Karpas-422 (cell line): ENCODE measurements at regions not wholly inside any gene's neighbourhood (a gene's known extent, or its start where the extent isn't known, plus 50 kb on each side); places are given as distances from the start of the nearest gene placed in this dataset.
"Not testable (repeated sequence)": the region's sequence is repeated elsewhere in the genome, so short reads cannot be mapped to it uniquely, and the experiment has no call there.

ENCODE experiments used
- DNase-seq: peaks from one replicate; pipeline ENCODE4 v3.0.0-alpha.2; 2015
- H2AFZ ChIP-seq: fragments of 200-600 bp; sonication (generic); 2 replicates; pipeline ENCODE4 v1.6.1; 2014; ENCODE audit warnings: antibody characterized with exemption, low read length, mixed read lengths
- H3K27ac ChIP-seq: fragments of 200-600 bp; sonication (generic); 2 replicates; pipeline ENCODE4 v1.5.1; 2014; ENCODE audit warnings: mild to moderate bottlenecking, low read length, moderate library complexity
- H3K27me3 ChIP-seq: fragments of 200-600 bp; sonication (generic); 2 replicates; pipeline ENCODE4 v1.6.1; 2014; ENCODE audit warnings: low read length, mixed read lengths
- H3K36me3 ChIP-seq: fragments of 200-600 bp; sonication (generic); 2 replicates; pipeline ENCODE4 v1.6.1; 2014; ENCODE audit warnings: low read length, mixed read lengths; ENCODE audit not compliant: insufficient read depth
- H3K4me1 ChIP-seq: fragments of 200-600 bp; sonication (generic); 2 replicates; pipeline ENCODE4 v1.6.1; 2014; ENCODE audit warnings: mild to moderate bottlenecking, low read length, mixed read lengths
- H3K4me2 ChIP-seq: fragments of 200-600 bp; sonication (generic); 2 replicates; pipeline ENCODE4 v1.6.1; 2014; ENCODE audit warnings: low read length, low read depth, mild to moderate bottlenecking; ENCODE audit not compliant: poor library complexity, severe bottlenecking
- H3K4me3 ChIP-seq: fragments of 200-600 bp; sonication (generic); 2 replicates; pipeline ENCODE4 v1.5.1; 2014; ENCODE audit warnings: mild to moderate bottlenecking, antibody characterized with exemption, low read length, mixed read lengths
- H3K79me2 ChIP-seq: fragments of 200-600 bp; sonication (generic); 2 replicates; pipeline ENCODE4 v1.6.1; 2014; ENCODE audit warnings: mild to moderate bottlenecking, low read length, mixed read lengths
- H3K9ac ChIP-seq: fragments of 200-600 bp; sonication (generic); 2 replicates; pipeline ENCODE4 v1.6.0; 2014; ENCODE audit warnings: low read length
- H3K9me2 ChIP-seq: fragments of 200-600 bp; sonication (generic), shearing (Covaris generic); replicated peaks from 2 replicates; pipeline ENCODE4 v1.6.0; 2014; ENCODE audit warnings: mild to moderate bottlenecking, low read length, moderate library complexity; ENCODE audit not compliant: insufficient read depth
- H3K9me3 ChIP-seq: fragments of 300-700, 200-600 bp; sonication (generic); 2 replicates; pipeline ENCODE4 v1.6.1; 2014; ENCODE audit warnings: low read length, mixed read lengths
- H4K20me1 ChIP-seq: fragments of 200-600 bp; sonication (generic); 2 replicates; pipeline ENCODE4 v1.6.1; 2014; ENCODE audit warnings: mild to moderate bottlenecking, antibody characterized with exemption, low read length, low read depth; ENCODE audit not compliant: insufficient read depth

GRCh38 chr5:44756097-44756496, 52.6 kb upstream of the MRPS30 start:
- H3K4me3 ChIP-seq, H3K9me2 ChIP-seq, H3K4me2 ChIP-seq, H3K9ac ChIP-seq, H3K9me3 ChIP-seq, H2AFZ ChIP-seq, DNase-seq, H3K4me1 ChIP-seq, H3K79me2 ChIP-seq, H3K36me3 ChIP-seq, H3K27me3 ChIP-seq, H3K27ac ChIP-seq, H4K20me1 ChIP-seq: not testable (repeated sequence)

GRCh38 chr5:44747396-44747795, 61.4 kb upstream of the MRPS30 start:
- no peak overlapping the region for H3K27ac ChIP-seq
- H3K27me3 ChIP-seq: no peaks in the 10 kb centered on the region
- H3K4me3 ChIP-seq: no peak overlapping the region
- no peak overlapping the region for H3K9ac ChIP-seq
- no peaks in the 10 kb centered on the region for H3K4me1 ChIP-seq
- no peaks in the 10 kb centered on the region for H3K9me2 ChIP-seq
- H3K36me3 ChIP-seq: no peaks in the 10 kb centered on the region
- H3K4me2 ChIP-seq: no peak overlapping the region
- H4K20me1 ChIP-seq: no peaks in the 10 kb centered on the region
- H2AFZ ChIP-seq: no peak overlapping the region
- H3K79me2 ChIP-seq: no peaks in the 10 kb centered on the region
- H3K9me3 ChIP-seq: no peaks in the 10 kb centered on the region
- no peak for DNase-seq

GRCh38 chr5:44740660-44741059, 68.1 kb upstream of the MRPS30 start:
- Histone ChIP-seq H3K27me3 (no peaks in the 10 kb centered on the region), H3K79me2 (no peaks in the 10 kb centered on the region), H2AFZ (no peak overlapping the region), H3K27ac (no peak overlapping the region), H4K20me1 (no peaks in the 10 kb centered on the region), H3K9ac (no peak overlapping the region), H3K4me2 (no peak overlapping the region), H3K4me1 (no peaks in the 10 kb centered on the region), H3K4me3 (no peak overlapping the region), H3K9me2 (no peaks in the 10 kb centered on the region), H3K36me3 (no peaks in the 10 kb centered on the region), H3K9me3 (no peaks in the 10 kb centered on the region)
- no peak for DNase-seq

GRCh38 chr5:44729536-44729935, 79.2 kb upstream of the MRPS30 start:
- Histone ChIP-seq H2AFZ (no peak overlapping the region), H3K27ac (no peak overlapping the region), H4K20me1 (no peaks in the 10 kb centered on the region), H3K9ac (no peak overlapping the region), H3K4me2 (no peak overlapping the region), H3K4me3 (no peak overlapping the region), H3K36me3 (no peaks in the 10 kb centered on the region), H3K4me1 (no peaks in the 10 kb centered on the region), H3K27me3 (no peaks in the 10 kb centered on the region), H3K9me2 (no peaks in the 10 kb centered on the region), H3K79me2 (no peaks in the 10 kb centered on the region), H3K9me3 (no peaks in the 10 kb centered on the region)
- no peak for DNase-seq

GRCh38 chr5:44727100-44727499, 81.6 kb upstream of the MRPS30 start:
- no peaks in the 10 kb centered on the region for H3K9me3 ChIP-seq
- no peaks in the 10 kb centered on the region for H4K20me1 ChIP-seq
- H3K4me1 ChIP-seq: no peaks in the 10 kb centered on the region
- no peak overlapping the region for H3K9ac ChIP-seq
- H3K27me3 ChIP-seq: no peaks in the 10 kb centered on the region
- no peak overlapping the region for H3K4me3 ChIP-seq
- no peak for DNase-seq
- no peak overlapping the region for H3K27ac ChIP-seq
- no peaks in the 10 kb centered on the region for H3K9me2 ChIP-seq
- no peaks in the 10 kb centered on the region for H3K79me2 ChIP-seq
- H3K36me3 ChIP-seq: no peaks in the 10 kb centered on the region
- H2AFZ ChIP-seq: no peak overlapping the region
- no peak overlapping the region for H3K4me2 ChIP-seq

GRCh38 chr5:44719856-44720255, 88.9 kb upstream of the MRPS30 start:
- Histone ChIP-seq H3K9me3 (no peaks in the 10 kb centered on the region), H3K36me3 (no peaks in the 10 kb centered on the region), H3K27me3 (no peaks in the 10 kb centered on the region), H3K4me1 (no peaks in the 10 kb centered on the region), H3K27ac (no peak overlapping the region), H3K4me2 (no peak overlapping the region), H3K9me2 (no peaks in the 10 kb centered on the region), H3K79me2 (no peaks in the 10 kb centered on the region), H3K4me3 (no peak overlapping the region), H2AFZ (no peak overlapping the region), H3K9ac (no peak overlapping the region), H4K20me1 (no peaks in the 10 kb centered on the region)
- DNase-seq: no peak

GRCh38 chr5:44714871-44715561, 93.7 kb upstream of the MRPS30 start:
- H3K9ac ChIP-seq: no peak overlapping the region
- H3K27me3 ChIP-seq: no peaks in the 10 kb centered on the region
- H3K9me3 ChIP-seq: no peaks in the 10 kb centered on the region

GRCh38 chr5:44713446-44713845, 95.3 kb upstream of the MRPS30 start:
- H3K27ac ChIP-seq: no peak overlapping the region
- H3K36me3 ChIP-seq: no peaks in the 10 kb centered on the region
- DNase-seq: no peak
- H3K9ac ChIP-seq: no peak overlapping the region
- H3K4me1 ChIP-seq: no peaks in the 10 kb centered on the region
- H4K20me1 ChIP-seq: no peaks in the 10 kb centered on the region
- H3K9me2 ChIP-seq: no peaks in the 10 kb centered on the region
- no peaks in the 10 kb centered on the region for H3K27me3 ChIP-seq
- no peaks in the 10 kb centered on the region for H3K9me3 ChIP-seq
- no peaks in the 10 kb centered on the region for H3K79me2 ChIP-seq
- no peak overlapping the region for H2AFZ ChIP-seq
- no peak overlapping the region for H3K4me2 ChIP-seq
- H3K4me3 ChIP-seq: no peak overlapping the region

More at GRCh38 chr5:44714871-44715561, 93.7 kb upstream of the MRPS30 start:
- DNase-seq: no peak
- no peaks in the 10 kb centered on the region for H3K36me3 ChIP-seq
- no peak overlapping the region for H3K27ac ChIP-seq
- no peak overlapping the region for H2AFZ ChIP-seq
- H3K4me1 ChIP-seq: no peaks in the 10 kb centered on the region
- no peak overlapping the region for H3K4me3 ChIP-seq
- H3K9me2 ChIP-seq: no peaks in the 10 kb centered on the region
- no peaks in the 10 kb centered on the region for H4K20me1 ChIP-seq
- no peak overlapping the region for H3K4me2 ChIP-seq
- no peaks in the 10 kb centered on the region for H3K79me2 ChIP-seq

GRCh38 chr5:44711901-44712300, 96.8 kb upstream of the MRPS30 start:
- Histone ChIP-seq H2AFZ (no peak overlapping the region), H4K20me1 (no peaks in the 10 kb centered on the region), H3K9me2 (no peaks in the 10 kb centered on the region), H3K36me3 (no peaks in the 10 kb centered on the region), H3K27ac (no peak overlapping the region), H3K79me2 (no peaks in the 10 kb centered on the region), H3K9ac (no peak overlapping the region), H3K27me3 (no peaks in the 10 kb centered on the region), H3K9me3 (no peaks in the 10 kb centered on the region), H3K4me3 (no peak overlapping the region), H3K4me1 (no peaks in the 10 kb centered on the region), H3K4me2 (no peak overlapping the region)
- DNase-seq: no peak
